ENCODE measurements at regions not wholly inside any gene's neighbourhood (a gene's known extent, or its start where the extent isn't known, plus 50 kb on each side); places are given as distances from the start of the nearest gene placed in this dataset.
"Not testable (repeated sequence)": the region's sequence is repeated elsewhere in the genome, so short reads cannot be mapped to it uniquely, and the experiment has no call there.

DNA sequence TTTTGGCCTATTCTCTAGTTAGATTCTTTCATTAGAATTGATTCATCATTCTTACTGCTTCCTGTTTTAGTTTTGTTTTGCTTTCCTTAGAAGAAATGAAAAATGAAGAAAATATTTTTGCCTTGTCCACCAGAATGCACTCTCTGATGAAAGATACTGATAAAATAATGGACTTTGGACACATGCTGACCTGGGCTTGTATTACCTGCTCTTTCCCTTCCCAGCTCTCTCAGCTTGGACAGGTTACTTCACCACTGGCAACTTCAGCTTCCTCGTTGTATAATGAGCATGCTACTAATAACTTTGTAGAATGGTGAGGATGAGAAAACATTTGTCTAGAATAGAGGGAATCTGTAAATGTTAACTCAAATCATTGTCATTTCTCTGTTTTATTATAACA lies 1468.1 kb upstream of the WWC1 start:
- DNase-seq (ENCODE audit: low spot score in 2 of 2) (no peak), FAIRE-seq (no peak)

DNA sequence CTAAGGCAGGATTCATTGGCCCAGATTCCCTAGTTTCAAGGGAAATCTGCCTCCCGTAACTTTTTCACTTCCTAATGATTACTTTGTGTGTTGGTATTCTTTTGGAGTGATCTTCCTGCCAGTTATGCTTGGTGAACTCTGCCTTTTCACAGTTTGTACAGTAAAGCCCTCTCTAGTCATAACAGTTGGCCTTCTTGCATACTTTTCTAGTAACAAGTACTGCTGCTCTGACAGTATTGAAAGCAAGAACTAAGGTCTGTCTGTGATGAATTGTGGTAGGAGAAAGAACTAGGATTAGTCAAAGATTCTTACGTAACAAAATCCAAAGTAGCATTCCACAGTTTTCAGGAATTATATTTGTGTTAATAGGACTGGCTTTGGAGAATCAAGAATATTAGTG lies 1457.2 kb upstream of the WWC1 start:
- no peak for FAIRE-seq
- no peak for DNase-seq (ENCODE audit: low spot score in 2 of 2)

DNA sequence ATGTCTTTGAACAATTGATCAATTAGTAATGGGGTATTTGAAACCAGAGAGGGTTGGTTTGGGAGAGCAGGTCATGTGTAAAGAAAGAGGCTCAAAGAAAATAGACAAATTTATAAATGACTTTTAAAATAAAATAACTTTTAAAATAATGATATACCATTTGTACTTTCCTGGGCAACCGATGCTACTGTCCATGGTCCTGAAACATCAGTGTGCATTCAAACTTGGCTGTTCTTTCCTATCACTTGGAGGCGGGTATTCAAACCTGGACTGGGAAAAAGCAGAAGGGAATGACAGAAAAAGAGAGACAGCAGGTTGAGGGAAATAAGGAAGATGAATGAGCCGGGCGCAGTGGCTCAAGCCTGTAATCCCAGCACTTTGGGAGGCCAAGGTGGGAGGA lies 1446.4 kb upstream of the WWC1 start:
- DNase-seq (ENCODE audit: low spot score in 2 of 2) (no peak), FAIRE-seq (no peak)

DNA sequence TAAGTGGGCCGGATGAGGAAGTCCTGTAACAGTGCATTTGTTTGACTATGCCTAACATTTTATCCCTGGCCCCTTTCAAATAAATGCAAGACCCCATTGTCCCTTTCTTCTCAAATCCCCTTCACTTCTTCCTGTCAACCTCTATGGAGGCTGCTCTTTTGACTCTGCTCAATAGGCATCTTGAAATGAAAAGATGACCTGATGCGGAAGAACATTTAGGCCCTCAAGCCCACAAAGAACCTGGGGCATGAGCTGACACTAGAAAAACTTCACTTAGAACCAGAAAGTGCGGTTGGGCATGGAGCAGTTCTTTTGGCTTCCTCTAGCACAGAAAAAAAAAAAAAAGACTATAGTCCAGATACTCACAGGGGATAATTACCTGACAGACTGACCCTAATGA lies 1434.7 kb upstream of the WWC1 start:
- DNase-seq (ENCODE audit: low spot score in 2 of 2) (no peak), FAIRE-seq (no peak)

DNA sequence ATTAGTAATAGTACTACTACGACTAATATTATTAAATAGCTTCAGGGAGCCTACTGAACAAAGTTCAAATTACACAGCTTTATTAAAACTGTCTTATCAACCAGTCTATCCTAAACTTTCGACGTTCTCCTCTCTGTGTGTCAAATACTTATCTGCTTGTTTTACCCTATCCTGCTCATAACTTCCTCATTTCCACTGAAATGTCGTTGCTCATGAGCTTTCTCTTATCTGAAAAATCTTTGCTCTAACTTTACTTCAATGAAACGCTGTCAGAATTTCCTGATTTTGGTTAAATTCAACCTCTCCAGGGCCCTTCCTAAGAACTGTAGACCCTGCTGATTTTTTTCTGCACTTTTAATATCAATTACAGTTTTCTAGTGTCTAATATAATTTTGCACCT lies 1431.0 kb upstream of the WWC1 start:
- DNase-seq (ENCODE audit: low spot score in 2 of 2) (no peak), FAIRE-seq (no peak)

DNA sequence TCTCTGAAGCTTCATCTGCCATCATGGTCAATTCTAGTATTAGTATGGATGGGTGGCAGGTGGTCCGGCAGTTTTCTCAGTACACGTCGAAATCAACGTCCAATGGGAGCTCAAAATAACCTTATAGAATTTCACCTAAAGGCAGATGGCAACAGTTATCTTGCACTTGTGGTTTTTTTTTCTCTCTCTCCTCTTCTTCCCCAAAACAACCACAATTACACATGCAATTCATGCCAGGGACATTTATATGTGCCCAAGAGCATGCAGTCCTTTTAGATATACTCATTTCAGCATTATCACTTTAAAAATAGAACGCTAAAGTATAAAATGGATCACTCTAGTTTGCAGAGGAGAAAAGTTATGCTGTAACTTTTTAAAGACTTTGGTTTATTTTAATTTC lies 1428.9 kb upstream of the WWC1 start:
- DNase-seq (ENCODE audit: low spot score in 2 of 2) = no peak
- no peak for FAIRE-seq

DNA sequence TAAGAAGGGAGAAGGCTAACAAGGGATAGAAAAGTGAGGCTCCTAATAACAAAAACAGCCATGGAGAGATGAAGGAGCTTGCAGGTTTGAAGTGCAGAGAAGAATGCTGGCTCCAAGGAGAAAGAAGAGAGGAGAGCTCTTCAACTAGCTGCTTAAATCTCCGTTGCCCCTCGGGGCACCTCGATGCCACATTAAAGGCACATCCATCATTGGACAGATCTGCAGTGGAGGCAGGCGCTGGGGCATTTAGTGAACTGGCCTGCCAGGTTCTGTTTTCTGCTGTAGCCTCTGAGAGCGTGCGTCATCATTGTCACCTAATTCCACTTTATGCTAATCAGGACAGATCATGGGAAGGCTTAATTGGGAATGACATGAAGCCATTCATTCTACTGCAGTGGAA lies 1426.2 kb upstream of the WWC1 start:
- DNase-seq (ENCODE audit: low spot score in 2 of 2) = no peak
- FAIRE-seq = no peak

DNA sequence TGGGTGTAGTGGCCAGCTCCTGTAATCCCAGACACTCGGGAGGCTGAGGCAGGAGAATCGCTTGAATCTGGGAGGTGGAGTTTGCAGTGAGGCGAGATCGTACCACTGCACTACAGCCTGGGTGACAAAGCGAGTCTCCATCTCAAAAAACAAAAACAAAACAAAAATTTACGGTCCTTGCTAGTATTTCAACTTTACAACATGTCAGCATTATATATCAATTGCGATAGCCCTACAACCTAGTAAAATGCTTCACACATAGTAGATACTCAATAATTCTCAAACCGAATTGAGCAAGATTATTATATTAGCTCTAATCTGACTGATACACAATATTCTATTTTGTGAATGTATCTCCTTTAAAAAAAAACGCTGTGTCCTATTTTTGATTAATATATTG lies 1411.0 kb upstream of the WWC1 start:
- no peak for DNase-seq (ENCODE audit: low spot score in 2 of 2)
- no peak for FAIRE-seq

DNA sequence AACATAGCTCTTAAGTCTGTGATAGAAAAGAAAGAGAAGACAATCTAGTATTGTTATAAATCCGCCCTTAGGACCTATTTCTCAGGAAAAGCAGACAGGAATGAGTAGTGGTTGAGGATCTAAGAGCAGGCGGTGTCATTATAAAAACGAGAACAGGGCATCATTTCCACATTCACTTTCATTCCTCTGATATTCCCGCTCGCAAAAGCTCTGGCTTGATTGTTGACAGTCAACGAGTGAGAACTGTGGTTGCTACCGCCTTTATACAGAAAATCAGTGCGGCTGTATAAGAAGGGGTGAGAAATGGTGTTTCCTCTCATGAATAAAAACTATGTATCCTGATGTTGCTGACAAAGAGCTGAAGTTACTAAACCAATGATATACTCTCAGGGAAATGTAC lies 1409.6 kb upstream of the WWC1 start:
- no peak for DNase-seq (ENCODE audit: low spot score in 2 of 2)
- no peak for FAIRE-seq

DNA sequence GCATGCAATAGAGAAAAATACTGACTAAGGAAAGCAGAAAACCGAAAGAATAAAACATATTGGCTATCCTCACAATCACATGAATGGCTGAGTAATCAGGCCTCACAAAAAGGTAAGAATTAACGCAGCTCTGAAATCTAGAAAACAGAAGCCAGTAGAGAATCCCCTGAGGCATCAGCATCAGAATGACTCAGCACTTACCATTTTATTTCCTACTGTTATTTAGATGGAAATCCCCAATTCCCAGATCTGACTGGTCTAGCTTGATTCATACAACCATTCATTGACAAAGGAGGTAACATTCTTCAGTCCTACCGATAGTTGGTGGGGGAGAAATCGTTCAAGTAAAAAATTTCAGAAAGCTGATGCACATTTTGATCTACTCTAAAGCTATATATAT lies 1408.4 kb upstream of the WWC1 start:
- no peak for FAIRE-seq

DNA sequence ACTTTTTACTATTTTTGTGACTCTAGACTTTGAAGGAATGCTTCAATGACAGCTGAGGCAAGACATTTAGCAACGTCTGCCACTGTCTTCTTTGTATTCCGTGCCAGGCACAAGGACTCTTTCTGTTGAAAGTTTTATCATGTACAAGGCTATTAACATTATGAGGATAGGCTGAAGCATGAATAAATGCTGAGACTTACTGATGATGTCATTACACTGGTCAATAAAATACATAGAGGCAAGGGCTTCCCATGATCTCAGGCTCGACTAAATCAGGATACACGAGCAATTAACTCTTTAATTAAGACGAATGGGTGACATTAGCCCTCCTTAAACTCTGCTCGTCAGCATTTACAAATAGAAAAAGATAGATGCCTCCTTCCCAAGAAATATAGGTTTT lies 1393.3 kb upstream of the WWC1 start:
- DNase-seq (ENCODE audit: low spot score in 2 of 2) = no peak
- no peak for FAIRE-seq

More for the DNA sequence above, 1408.4 kb upstream of the WWC1 start:
- DNase-seq (ENCODE audit: low spot score in 2 of 2) = no peak

DNA sequence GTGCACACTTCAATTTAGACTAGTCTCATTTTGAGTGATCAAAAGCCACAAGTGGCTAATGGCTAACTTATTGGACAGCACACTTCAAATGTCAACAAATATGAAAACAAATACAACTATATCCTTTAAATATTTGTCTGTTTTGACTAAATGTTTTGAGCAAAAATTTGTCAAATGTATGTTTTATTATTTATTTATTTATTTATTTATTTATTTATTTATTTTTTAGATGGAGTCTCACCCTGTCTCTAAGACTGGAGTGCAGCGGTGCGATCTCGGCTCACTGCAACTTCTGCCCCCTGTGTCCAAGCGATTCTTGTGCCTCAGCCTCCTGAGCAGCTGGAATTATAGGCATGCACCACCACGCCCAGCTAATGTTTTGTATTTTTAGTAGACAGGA lies 1392.1 kb upstream of the WWC1 start:
- no peak for FAIRE-seq
- DNase-seq (ENCODE audit: low spot score in 2 of 2) = no peak

DNA sequence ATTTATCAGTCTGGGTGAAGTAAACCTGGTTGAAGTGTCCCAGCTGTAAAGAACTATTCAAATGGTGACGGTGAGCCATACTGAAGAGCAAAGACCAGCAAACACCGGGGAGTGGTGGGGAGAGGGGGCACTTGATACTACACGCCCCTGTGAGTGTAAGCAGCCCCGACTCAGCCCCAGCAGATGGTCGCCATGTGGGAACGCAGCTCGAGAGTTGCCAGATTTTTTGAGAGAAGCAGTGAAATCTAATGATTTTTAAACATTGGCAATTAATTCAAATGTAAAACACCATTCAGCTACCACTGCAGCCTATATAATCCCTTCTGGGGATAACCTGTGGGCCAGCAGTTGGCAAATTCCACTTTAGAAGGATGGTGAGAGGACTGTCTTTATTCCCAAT lies 1386.9 kb upstream of the WWC1 start:
- DNase-seq (ENCODE audit: low spot score in 2 of 2) = no peak
- FAIRE-seq = no peak

DNA sequence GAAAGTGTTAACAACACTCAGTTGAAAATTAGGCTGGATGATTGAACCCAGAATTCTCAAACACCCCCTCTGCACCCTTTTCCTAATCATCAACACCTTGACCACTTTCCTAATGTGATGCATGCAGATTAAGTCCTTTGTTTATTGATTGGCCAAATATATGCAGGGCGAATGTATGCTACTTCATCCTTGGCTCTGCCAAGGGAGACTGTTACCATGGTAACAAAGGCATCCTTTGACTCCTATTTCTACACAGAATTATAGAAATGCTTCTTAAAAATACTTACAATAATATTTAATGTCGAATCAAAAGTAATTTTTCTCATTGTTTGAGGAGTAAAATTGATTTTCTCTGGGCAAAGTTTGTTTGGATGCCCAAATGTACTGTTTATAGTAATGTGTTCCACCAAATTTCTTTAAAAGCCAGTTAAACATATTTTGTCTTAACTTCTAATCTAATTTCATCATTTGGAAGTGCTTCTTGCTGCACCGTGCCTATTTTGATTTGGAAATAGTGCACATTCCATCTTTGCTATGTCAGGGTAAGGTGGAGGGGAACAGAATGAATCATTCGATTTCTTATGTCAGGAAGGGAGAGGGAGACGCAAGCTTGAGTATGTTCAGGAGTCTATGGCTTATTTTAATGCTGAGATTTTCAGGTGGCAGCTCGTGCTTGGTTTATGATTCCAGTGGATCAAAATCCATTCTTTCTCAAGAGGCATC lies 1384.3 kb upstream of the WWC1 start:
- DNase-seq (ENCODE audit: low spot score in 2 of 2) = no peak
- FAIRE-seq = no peak

DNA sequence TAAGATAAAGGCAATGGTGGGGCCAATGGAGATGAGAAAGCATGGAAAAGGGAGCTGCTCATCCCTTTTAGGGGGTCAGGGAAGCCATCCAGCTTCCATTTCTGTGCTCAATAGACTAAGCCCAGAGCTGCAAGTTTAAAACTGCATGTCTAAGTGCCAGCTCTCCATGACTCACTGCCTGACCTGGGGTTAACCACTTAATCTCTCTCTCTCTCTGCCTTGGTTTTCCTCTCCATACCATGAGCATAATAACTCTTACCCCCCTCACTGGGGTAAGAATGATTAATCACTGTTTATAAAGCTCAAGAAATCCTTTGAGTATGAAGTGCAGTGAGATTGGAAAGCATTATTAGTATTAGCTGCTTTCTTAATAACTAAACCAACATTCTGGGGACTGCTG lies 1382.4 kb upstream of the WWC1 start:
- no peak for DNase-seq (ENCODE audit: low spot score in 2 of 2)
- FAIRE-seq = no peak

DNA sequence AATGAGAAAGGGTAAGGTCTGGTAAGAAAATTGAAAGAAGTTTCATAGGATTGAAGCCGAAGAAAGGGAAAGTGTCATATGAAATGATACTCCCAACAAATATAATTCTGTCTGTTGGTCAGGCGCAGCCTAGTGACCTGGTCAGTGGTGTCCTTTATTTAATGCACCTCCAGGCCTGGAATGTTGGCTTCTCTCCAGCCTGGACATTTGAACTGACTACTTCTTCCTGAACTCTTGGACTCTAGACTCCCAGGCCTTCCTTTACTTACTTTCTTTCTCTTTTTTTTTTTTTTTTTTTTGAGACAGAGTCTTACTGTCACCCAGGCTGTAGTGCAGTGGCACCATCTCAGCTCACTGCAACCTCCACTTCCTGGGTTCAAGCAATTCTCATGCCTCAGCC lies 1381.5 kb upstream of the WWC1 start:
- no peak for DNase-seq (ENCODE audit: low spot score in 2 of 2)
- no peak for FAIRE-seq

DNA sequence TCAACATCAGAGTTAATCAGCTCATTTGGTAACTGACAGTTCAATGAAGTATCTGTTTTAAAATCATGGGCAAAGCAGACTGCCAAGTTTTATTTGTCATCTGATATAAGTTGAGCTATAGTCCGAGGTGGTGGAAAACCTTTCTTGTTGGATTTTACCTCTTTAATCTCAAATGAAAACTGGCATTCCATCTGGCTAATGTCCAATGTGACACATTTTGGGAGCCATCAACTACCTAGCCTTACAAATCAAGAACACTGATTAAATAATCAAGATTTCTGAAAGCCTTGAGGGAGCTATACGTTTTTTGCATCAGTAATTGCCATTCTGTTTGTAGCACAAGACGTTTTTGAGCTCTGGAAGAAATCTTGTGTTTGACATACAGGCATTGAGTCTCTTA lies 1380.5 kb upstream of the WWC1 start:
- no peak for FAIRE-seq
- no peak for DNase-seq (ENCODE audit: low spot score in 2 of 2)

DNA sequence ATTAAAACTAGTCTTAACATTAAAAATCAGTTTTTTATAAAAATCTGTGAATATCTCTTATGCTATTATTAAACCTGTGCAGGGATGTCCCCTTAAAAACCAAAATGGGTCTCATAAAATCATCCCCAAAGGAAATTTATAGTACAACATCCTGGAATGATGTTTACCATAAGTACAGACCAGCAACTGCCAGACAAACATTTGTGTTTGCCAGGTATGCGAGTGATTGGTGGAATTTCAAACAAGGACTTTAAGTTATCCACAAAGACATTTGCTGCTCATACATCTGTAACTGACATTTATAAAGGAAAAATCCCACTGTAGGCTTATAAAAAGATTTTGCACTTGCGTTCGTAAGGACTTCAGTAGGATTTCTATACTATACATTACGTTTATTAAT lies 1375.4 kb upstream of the WWC1 start:
- DNase-seq (ENCODE audit: low spot score in 2 of 2) (no peak), FAIRE-seq (no peak)

DNA sequence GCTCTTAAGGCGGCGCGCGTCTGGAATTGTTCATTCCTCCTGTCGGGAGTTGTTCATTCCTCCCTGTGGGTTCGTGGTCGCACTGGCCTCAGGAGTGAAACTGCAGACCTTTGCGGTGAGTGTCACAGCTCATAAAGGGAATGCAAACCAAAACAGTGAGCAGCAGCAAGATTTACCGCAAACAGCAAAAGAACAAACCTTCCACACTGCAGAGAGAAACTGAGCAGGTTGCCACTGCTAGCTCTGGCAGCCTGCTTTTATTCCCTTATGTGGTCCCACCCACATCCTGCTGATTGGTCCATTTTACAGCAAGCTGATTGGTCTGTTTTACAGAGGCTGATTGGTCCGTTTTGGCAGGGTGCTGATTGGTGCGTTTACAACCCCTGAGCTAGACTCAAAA lies 1365.3 kb upstream of the WWC1 start:
- DNase-seq (ENCODE audit: low spot score in 2 of 2) (no peak), FAIRE-seq (no peak)

DNA sequence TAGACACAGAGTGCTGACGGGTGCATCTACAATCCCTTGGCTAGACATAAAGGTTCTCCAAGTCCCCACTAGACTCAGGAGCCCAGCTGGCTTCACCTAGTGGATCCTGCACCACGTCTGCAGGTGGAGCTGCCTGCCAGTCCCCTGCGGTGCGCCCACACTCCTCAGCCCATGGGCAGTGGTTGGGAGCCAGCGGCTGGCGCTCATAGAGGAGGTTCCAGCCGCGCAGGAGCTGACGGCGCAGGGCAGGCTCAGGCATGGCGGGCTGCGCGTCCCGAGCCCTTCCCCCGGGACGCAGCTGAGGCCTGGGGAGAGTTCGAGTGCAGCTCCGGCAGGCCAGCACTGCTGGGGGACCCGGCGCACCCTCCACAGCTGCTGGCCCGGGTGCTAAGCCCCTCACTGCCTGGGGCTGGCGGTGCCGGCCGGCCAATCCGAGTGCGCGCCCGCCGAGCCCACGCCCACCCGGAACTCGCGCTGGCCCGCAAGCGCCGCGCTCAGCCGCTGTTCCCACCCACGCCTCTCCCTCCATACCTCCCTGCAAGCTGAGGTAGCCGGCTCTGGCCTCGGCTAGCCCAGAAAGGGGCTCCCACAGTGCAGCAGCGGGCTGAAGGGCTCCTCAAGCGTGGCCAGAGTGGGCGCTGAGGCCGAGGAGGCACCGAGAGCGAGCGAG lies 1364.5 kb upstream of the WWC1 start:
- FAIRE-seq; DNase-seq (ENCODE audit: low spot score in 2 of 2): not testable (repeated sequence)

DNA sequence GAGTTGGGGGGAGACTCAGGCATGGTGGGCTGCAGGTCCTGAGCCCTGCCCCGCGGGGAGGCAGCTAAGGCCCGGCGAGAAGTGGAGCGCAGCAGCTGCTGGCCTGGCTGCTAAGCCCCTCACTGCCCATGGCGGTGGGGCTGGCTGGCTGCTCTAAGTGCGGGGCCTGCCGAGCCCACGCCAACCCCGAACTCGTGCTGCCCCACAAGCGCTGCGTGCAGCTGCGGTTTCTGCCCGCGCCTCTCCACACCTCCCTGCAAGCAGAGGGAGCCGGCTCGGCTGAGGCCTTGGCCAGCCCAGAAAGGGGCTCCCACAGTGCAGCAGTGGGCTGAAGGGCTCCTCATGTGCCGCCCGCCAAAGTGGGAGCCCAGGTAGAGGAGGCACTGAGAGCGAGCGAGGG lies 1355.1 kb upstream of the WWC1 start:
- FAIRE-seq (no peak), DNase-seq (ENCODE audit: low spot score in 2 of 2) (no peak)

DNA sequence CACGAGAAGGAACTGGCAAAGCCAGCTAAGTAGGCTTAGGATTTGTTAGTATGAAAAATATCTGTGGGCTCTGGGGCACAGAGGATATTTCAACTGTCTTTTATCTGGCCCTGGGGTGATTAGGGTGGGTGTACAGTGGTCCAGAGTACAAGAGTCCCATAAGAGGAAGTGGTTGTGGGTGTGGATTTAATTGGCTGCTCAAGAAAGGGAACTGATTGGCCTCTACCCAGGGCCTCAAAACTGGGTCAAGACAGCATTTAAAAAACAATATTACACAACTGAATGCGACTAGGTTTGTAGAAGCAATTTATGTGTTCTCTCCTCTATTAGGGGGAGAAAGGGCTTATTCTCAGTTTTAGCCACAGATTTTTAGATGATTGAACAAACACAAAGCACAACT lies 1353.4 kb upstream of the WWC1 start:
- FAIRE-seq (no peak), DNase-seq (ENCODE audit: low spot score in 2 of 2) (no peak)

DNA sequence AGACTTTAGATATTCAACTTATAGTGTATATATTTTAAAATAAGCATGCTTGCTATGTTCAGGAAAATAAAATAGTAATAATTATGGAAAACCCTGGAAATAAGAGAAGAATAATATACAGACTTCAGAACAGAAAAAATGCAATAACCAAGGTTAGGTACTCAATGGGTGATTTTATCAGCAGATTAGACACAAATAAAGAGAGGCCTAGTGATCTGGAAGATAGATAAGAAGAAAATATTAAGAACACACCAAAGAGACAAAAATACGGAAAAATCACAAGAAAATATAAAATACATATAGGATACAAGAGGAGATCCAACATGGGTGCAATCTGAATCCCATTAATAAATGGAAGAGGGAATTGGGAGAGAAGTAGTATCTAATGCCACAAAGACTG lies 1348.5 kb upstream of the WWC1 start:
- FAIRE-seq (no peak), DNase-seq (ENCODE audit: low spot score in 2 of 2) (no peak)

Measured in frontal cortex (tissue), 3 donors.